BE2C (cell line): ENCODE measurements at regions not wholly inside any gene's neighbourhood (a gene's known extent, or its start where the extent isn't known, plus 50 kb on each side); places are given as distances from the start of the nearest gene placed in this dataset.

ENCODE experiments used
- DNase-seq: peaks from one replicate; pipeline ENCODE4 v3.0.0-alpha.2; 2020
- H3K27me3 ChIP-seq: fragments of 250-450 bp; sonication (Bioruptor Pico); 2 replicates; pipeline ENCODE4 v1.5.1; 2020; ENCODE audit warnings: mild to moderate bottlenecking
- H3K36me3 ChIP-seq: fragments of 250-450 bp; sonication (Bioruptor Pico); 2 replicates; pipeline ENCODE4 v1.5.1; 2020; ENCODE audit warnings: mild to moderate bottlenecking
- H3K4me1 ChIP-seq: fragments of 250-450 bp; sonication (Bioruptor Pico); 2 replicates; pipeline ENCODE4 v1.5.1; 2020
- H3K4me3 ChIP-seq: 2 replicates; pipeline ENCODE4 v1.5.1; 2011; ENCODE audit warnings: low read depth, low read length
- H3K9me3 ChIP-seq: fragments of 250-450 bp; sonication (Bioruptor Pico); 2 replicates; pipeline ENCODE4 v1.5.1; 2020
- CTCF ChIP-seq: IDR thresholded peaks from 2 replicates; pipeline ENCODE4 v1.5.1; 2012; ENCODE audit warnings: mild to moderate bottlenecking, low read depth, low read length

- Histone ChIP-seq H3K36me3 (no peaks in the 10 kb centered on the region), H3K27me3 (no peaks in the 10 kb centered on the region), H3K4me3 (no peak overlapping the region), H3K9me3 (no peaks in the 10 kb centered on the region), H3K4me1 (peaks cover 10% of the 10 kb centered on the region)
- no peak for DNase-seq
- TF ChIP-seq CTCF: no peak
Measured at GRCh38 chr5:93018461-93018860, 562.6 kb downstream of the NR2F1-AS1 start.

GRCh38 chr5:93017849-93018248 is 563.2 kb downstream of the NR2F1-AS1 start:
- no peak for DNase-seq
- no peaks in the 10 kb centered on the region for H3K27me3 ChIP-seq
- no peaks in the 10 kb centered on the region for H3K36me3 ChIP-seq
- no peak overlapping the region for H3K4me3 ChIP-seq
- H3K9me3 ChIP-seq: no peaks in the 10 kb centered on the region
- no peak for TF ChIP-seq CTCF
- H3K4me1 ChIP-seq: peaks cover 6% of the 10 kb centered on the region

- TF ChIP-seq CTCF: no peak
- Histone ChIP-seq H3K4me3 (no peak overlapping the region), H3K4me1 (peaks cover 6% of the 10 kb centered on the region), H3K27me3 (no peaks in the 10 kb centered on the region), H3K36me3 (no peaks in the 10 kb centered on the region), H3K9me3 (no peaks in the 10 kb centered on the region)
- no peak for DNase-seq
Measured at GRCh38 chr5:93017376-93017775, 563.6 kb downstream of the NR2F1-AS1 start.

- no peak for DNase-seq
- H3K27me3 ChIP-seq: no peaks in the 10 kb centered on the region
- no peaks in the 10 kb centered on the region for H3K36me3 ChIP-seq
- TF ChIP-seq CTCF: no peak
- H3K4me3 ChIP-seq: no peak overlapping the region
- no peaks in the 10 kb centered on the region for H3K4me1 ChIP-seq
- no peaks in the 10 kb centered on the region for H3K9me3 ChIP-seq
Measured at GRCh38 chr5:93010616-93011015, 570.4 kb downstream of the NR2F1-AS1 start.

- Histone ChIP-seq H3K4me3 (no peak overlapping the region), H3K36me3 (no peaks in the 10 kb centered on the region), H3K9me3 (no peaks in the 10 kb centered on the region), H3K27me3 (no peaks in the 10 kb centered on the region), H3K4me1 (no peaks in the 10 kb centered on the region)
- no peak for TF ChIP-seq CTCF
- no peak for DNase-seq
Measured at GRCh38 chr5:93010037-93010436, 571.0 kb downstream of the NR2F1-AS1 start.

- TF ChIP-seq CTCF: no peak
Measured at GRCh38 chr5:93008502-93009207, 572.4 kb downstream of the NR2F1-AS1 start.

More at GRCh38 chr5:93008502-93009207, 572.4 kb downstream of the NR2F1-AS1 start:
- Histone ChIP-seq H3K9me3 (no peaks in the 10 kb centered on the region), H3K36me3 (no peaks in the 10 kb centered on the region), H3K27me3 (no peaks in the 10 kb centered on the region), H3K4me3 (no peak overlapping the region), H3K4me1 (no peaks in the 10 kb centered on the region)
- no peak for DNase-seq
